ENCODE measurements at regions not wholly inside any gene's neighbourhood (a gene's known extent, or its start where the extent isn't known, plus 50 kb on each side); places are given as distances from the start of the nearest gene placed in this dataset.

- no peak overlapping the region for H3K9ac ChIP-seq (ENCODE audit: low read depth in 2 of 2, low read length in 2 of 2)
- H3K9me3 ChIP-seq: no peaks in the 10 kb centered on the region
- intact Hi-C loops (cut with DNase I): no loop called here
- no peak overlapping the region for H3K4me3 ChIP-seq
- H3K27me3 ChIP-seq: no peaks in the 10 kb centered on the region
- H3K4me1 ChIP-seq: no peaks in the 10 kb centered on the region
- no peak for DNase-seq
- H3K27ac ChIP-seq: no peak overlapping the region
- no peaks in the 10 kb centered on the region for H3K36me3 ChIP-seq
- no peak for TF ChIP-seq CTCF (IDR thresholded peaks at IDR 0.05)
Observed at GRCh38 chr10:43904844-43905243, 256.2 kb upstream of the ZNF32 start.

- TF ChIP-seq CTCF (IDR thresholded peaks at IDR 0.05): no peak
- Histone ChIP-seq H3K27ac (no peak overlapping the region), H3K4me1 (no peaks in the 10 kb centered on the region), H3K9me3 (no peaks in the 10 kb centered on the region), H3K27me3 (no peaks in the 10 kb centered on the region), H3K9ac (ENCODE audit: low read depth in 2 of 2, low read length in 2 of 2) (no peak overlapping the region), H3K36me3 (no peaks in the 10 kb centered on the region), H3K4me3 (no peak overlapping the region)
- intact Hi-C loops (cut with DNase I): no loop called here
- no peak for DNase-seq
Observed at GRCh38 chr10:43904301-43904700, 255.6 kb upstream of the ZNF32 start.

GRCh38 chr10:43903451-43903850 is 254.8 kb upstream of the ZNF32 start:
- no peaks in the 10 kb centered on the region for H3K36me3 ChIP-seq
- intact Hi-C loops (cut with DNase I): no loop called here
- no peaks in the 10 kb centered on the region for H3K4me1 ChIP-seq
- H3K27me3 ChIP-seq: no peaks in the 10 kb centered on the region
- H3K9ac ChIP-seq (ENCODE audit: low read depth in 2 of 2, low read length in 2 of 2): no peak overlapping the region
- no peak overlapping the region for H3K27ac ChIP-seq
- no peaks in the 10 kb centered on the region for H3K9me3 ChIP-seq
- no peak for TF ChIP-seq CTCF (IDR thresholded peaks at IDR 0.05)
- DNase-seq: no peak
- H3K4me3 ChIP-seq: no peak overlapping the region

GRCh38 chr10:43902842-43903241 is 254.2 kb upstream of the ZNF32 start:
- H3K9me3 ChIP-seq: no peaks in the 10 kb centered on the region
- H3K27ac ChIP-seq: no peak overlapping the region
- no peaks in the 10 kb centered on the region for H3K4me1 ChIP-seq
- H3K4me3 ChIP-seq: no peak overlapping the region
- no peak for DNase-seq
- no peaks in the 10 kb centered on the region for H3K27me3 ChIP-seq
- no peak overlapping the region for H3K9ac ChIP-seq (ENCODE audit: low read depth in 2 of 2, low read length in 2 of 2)
- intact Hi-C loops (cut with DNase I): no loop called here
- no peaks in the 10 kb centered on the region for H3K36me3 ChIP-seq
- TF ChIP-seq CTCF (IDR thresholded peaks at IDR 0.05): no peak

GRCh38 chr10:43901744-43902504 is 253.2 kb upstream of the ZNF32 start:
- intact Hi-C loops (cut with DNase I): no loop called here
- H3K4me3 ChIP-seq: no peak overlapping the region
- no peak overlapping the region for H3K9ac ChIP-seq (ENCODE audit: low read depth in 2 of 2, low read length in 2 of 2)
- no peaks in the 10 kb centered on the region for H3K9me3 ChIP-seq
- no peaks in the 10 kb centered on the region for H3K4me1 ChIP-seq
- H3K36me3 ChIP-seq: no peaks in the 10 kb centered on the region
- no peak for TF ChIP-seq CTCF (IDR thresholded peaks at IDR 0.05)
- no peak overlapping the region for H3K27ac ChIP-seq
- no peak for DNase-seq
- no peaks in the 10 kb centered on the region for H3K27me3 ChIP-seq
